MG63 (cell line): ENCODE measurements at regions not wholly inside any gene's neighbourhood (a gene's known extent, or its start where the extent isn't known, plus 50 kb on each side); places are given as distances from the start of the nearest gene placed in this dataset.
"Not testable (repeated sequence)": the region's sequence is repeated elsewhere in the genome, so short reads cannot be mapped to it uniquely, and the experiment has no call there.

ENCODE experiments used
- DNase-seq: peaks from one replicate; pipeline ENCODE4 v3.0.0-alpha.2; 2020
- H3K27me3 ChIP-seq: fragments of 250-450 bp; sonication (Bioruptor Pico); 2 replicates; pipeline ENCODE4 v1.5.1; 2020; ENCODE audit warnings: mild to moderate bottlenecking, moderate library complexity
- H3K36me3 ChIP-seq: fragments of 250-450 bp; sonication (Bioruptor Pico); 2 replicates; pipeline ENCODE4 v1.5.1; 2020; ENCODE audit warnings: mild to moderate bottlenecking, moderate library complexity
- H3K4me3 ChIP-seq: fragments of 250-450 bp; sonication (Bioruptor Pico); 2 replicates; pipeline ENCODE4 v1.5.1; 2020; ENCODE audit warnings: mild to moderate bottlenecking, moderate library complexity
- H3K9me3 ChIP-seq: fragments of 250-450 bp; sonication (Bioruptor Pico); 2 replicates; pipeline ENCODE4 v1.5.1; 2020; ENCODE audit warnings: mild to moderate bottlenecking, moderate library complexity

DNA sequence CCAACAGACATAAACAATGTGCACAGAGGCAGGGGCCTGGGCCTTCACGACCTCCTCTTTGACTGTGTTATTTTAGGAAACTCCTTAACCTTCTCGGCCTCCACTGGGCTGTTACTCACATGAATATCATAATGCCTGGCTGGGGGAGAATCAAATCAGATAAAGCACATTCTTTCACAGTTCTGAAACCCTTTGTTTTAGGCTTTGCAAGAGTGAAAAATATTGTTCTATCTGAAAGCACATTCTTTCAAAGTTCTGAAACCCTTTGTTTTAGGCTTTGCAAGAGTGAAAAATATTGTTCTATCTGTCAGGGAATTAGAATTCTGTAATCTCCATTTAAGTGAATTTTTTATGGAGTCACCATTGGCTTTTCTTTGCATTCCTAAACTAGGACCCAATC, 50.7 kb upstream of the SYNDIG1 start:
- no peak overlapping the region for H3K4me3 ChIP-seq
- DNase-seq: no peak

DNA sequence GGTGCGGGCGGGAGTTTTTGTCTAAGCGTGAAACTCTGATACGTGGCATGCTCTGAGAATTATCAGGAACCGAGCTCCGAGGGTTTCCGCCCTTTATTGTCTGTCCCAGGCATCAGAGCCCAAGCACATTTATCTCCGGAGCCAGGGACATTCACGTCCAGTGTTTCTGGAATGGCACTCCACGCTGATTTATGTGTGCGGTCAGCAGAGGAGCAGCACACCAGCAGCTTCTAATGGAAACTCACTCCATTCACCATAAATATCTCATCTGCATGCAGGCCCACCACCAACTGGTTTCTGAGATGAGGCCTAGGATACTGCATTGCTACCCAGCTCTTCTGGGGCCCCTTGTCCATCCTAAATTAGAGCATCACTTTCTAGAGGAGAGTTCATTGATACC, 51.9 kb upstream of the SYNDIG1 start:
- DNase-seq: no peak
- no peak overlapping the region for H3K4me3 ChIP-seq
- H3K9me3 ChIP-seq: no peaks in the 10 kb centered on the region
- H3K36me3 ChIP-seq: no peaks in the 10 kb centered on the region
- no peaks in the 10 kb centered on the region for H3K27me3 ChIP-seq

More for the DNA sequence above, 50.7 kb upstream of the SYNDIG1 start:
- Histone ChIP-seq H3K36me3 (no peaks in the 10 kb centered on the region), H3K27me3 (no peaks in the 10 kb centered on the region), H3K9me3 (no peaks in the 10 kb centered on the region)

DNA sequence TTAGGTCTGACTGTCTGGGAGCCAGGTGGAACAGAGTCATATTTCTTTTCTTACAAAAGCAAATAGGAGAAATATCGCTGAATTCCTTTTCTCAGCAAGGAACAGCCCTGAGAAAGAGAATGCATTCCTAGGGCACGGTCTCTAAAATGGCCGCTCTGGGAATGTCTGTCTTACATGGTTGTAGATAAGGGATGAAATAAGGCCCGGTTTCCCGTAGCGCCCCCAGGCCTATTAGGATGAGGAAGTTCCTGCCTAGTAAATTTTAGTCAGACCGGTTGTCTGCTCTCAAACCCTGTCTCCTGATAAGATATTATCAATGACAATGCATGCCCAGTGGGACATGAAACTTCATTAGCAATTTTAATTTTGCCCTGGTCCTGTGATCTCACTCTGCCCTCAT, 54.0 kb upstream of the SYNDIG1 start:
- not testable (repeated sequence) for H3K36me3 ChIP-seq, H3K9me3 ChIP-seq, H3K27me3 ChIP-seq, H3K4me3 ChIP-seq, DNase-seq

GRCh38 chr20:24411834-24412216, 57.6 kb upstream of the SYNDIG1 start:
- no peaks in the 10 kb centered on the region for H3K9me3 ChIP-seq
- no peaks in the 10 kb centered on the region for H3K27me3 ChIP-seq
- H3K4me3 ChIP-seq: no peak overlapping the region
- no peaks in the 10 kb centered on the region for H3K36me3 ChIP-seq
- DNase-seq: no peak

GRCh38 chr20:24411003-24411833, 58.2 kb upstream of the SYNDIG1 start:
- H3K4me3 ChIP-seq: no peak overlapping the region
- no peaks in the 10 kb centered on the region for H3K9me3 ChIP-seq
- no peak for DNase-seq
- no peaks in the 10 kb centered on the region for H3K27me3 ChIP-seq
- no peaks in the 10 kb centered on the region for H3K36me3 ChIP-seq

DNA sequence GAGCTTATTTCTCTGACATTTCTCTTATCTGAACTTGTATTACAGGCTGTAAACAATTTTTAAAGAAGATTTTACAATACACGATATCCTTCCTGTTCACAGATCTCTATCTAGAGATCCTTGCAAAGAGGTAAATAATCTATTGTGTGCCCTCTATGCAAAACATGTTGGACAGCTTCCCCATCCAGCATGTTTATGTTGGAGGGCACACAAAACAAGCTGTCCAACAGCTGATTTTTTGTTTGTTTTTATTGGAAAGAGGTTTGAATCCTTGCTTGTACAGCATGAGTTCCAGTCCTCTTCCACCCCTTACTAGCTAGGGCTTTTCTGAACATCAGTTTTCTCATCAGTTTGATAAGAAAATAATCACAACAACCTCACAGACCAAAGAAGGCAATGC, 62.3 kb upstream of the SYNDIG1 start:
- no peak for DNase-seq
- H3K36me3 ChIP-seq: no peaks in the 10 kb centered on the region
- no peaks in the 10 kb centered on the region for H3K27me3 ChIP-seq
- no peak overlapping the region for H3K4me3 ChIP-seq
- no peaks in the 10 kb centered on the region for H3K9me3 ChIP-seq

DNA sequence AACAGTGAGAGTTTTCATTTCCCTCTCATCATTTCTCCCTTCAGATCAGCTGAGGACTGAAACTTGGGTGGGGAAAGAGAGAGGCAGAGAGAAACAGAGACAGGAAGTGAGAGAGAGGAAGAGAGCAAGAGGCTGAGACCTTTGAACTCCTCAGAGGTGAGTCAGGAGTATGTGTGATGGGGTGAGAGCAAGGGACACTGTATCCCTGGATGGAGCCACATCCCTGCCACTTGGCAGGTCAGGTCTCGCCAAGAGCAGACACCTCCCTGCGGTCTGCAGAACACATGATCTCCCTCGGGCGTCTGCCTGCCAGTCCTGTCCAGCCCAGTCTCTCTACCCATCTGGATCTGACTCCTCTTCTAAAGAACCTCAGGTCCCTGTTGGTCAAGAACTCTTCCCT, 62.7 kb upstream of the SYNDIG1 start:
- Histone ChIP-seq H3K9me3 (no peaks in the 10 kb centered on the region), H3K36me3 (no peaks in the 10 kb centered on the region), H3K4me3 (no peak overlapping the region), H3K27me3 (no peaks in the 10 kb centered on the region)
- no peak for DNase-seq

GRCh38 chr20:24406251-24406650, 63.2 kb upstream of the SYNDIG1 start:
- Histone ChIP-seq H3K27me3 (no peaks in the 10 kb centered on the region), H3K4me3 (no peak overlapping the region), H3K9me3 (no peaks in the 10 kb centered on the region), H3K36me3 (no peaks in the 10 kb centered on the region)
- no peak for DNase-seq

GRCh38 chr20:24405810-24406209, 63.6 kb upstream of the SYNDIG1 start:
- Histone ChIP-seq H3K4me3 (no peak overlapping the region), H3K9me3 (no peaks in the 10 kb centered on the region), H3K36me3 (no peaks in the 10 kb centered on the region), H3K27me3 (no peaks in the 10 kb centered on the region)
- no peak for DNase-seq

DNA sequence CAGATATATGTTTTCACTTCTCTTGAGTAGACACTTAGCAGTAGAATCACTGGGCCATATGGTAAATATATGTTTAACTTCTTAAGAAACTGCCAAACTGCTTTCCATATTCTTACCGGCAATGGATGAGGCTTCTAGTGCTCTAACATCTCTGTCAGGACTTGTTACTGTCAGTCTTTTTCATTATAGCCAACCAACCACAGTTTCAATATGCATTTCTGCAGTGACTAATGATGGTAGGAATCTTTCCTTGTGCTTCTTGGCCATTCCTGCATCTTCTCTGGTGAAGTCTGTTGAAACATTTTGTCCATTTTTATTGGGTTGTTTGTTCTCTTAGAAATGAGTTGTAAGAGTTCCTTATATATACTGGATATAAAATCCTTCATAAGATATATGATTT, 66.0 kb upstream of the SYNDIG1 start:
- Histone ChIP-seq H3K9me3 (no peaks in the 10 kb centered on the region), H3K27me3 (no peaks in the 10 kb centered on the region), H3K36me3 (no peaks in the 10 kb centered on the region), H3K4me3 (no peak overlapping the region)
- DNase-seq: no peak

- Histone ChIP-seq H3K4me3 (no peak overlapping the region), H3K36me3 (no peaks in the 10 kb centered on the region), H3K9me3 (no peaks in the 10 kb centered on the region), H3K27me3 (no peaks in the 10 kb centered on the region)
- no peak for DNase-seq
These were observed 67.2 kb upstream of the SYNDIG1 start for GRCh38 chr20:24402188-24402587.

- H3K27me3 ChIP-seq: no peaks in the 10 kb centered on the region
- no peaks in the 10 kb centered on the region for H3K36me3 ChIP-seq
- no peak for DNase-seq
- no peaks in the 10 kb centered on the region for H3K9me3 ChIP-seq
- H3K4me3 ChIP-seq: no peak overlapping the region
These were observed 74.3 kb upstream of the SYNDIG1 start for GRCh38 chr20:24395151-24395550.

GRCh38 chr20:24393903-24394302, 75.5 kb upstream of the SYNDIG1 start:
- no peaks in the 10 kb centered on the region for H3K27me3 ChIP-seq
- no peaks in the 10 kb centered on the region for H3K36me3 ChIP-seq
- DNase-seq: no peak

DNA sequence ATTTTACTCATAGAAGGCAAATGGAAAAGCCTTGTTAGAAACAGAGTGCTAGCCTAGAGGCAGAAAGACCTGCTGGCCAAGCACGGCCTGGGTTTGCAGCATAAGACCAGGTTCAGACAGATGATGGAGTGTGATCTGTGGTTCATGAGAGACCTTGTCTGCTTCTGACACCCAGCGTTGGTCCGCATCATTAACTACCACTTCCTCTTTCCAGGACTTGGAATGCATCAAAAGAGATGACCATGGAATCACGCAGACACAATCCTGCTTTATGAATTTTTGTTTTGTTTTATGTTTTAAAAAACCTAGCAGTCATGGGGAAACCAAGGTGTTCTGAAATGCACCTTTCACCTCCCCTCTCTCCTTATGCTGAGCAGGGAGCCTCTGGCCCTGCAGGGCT, 76.8 kb upstream of the SYNDIG1 start:
- no peak overlapping the region for H3K4me3 ChIP-seq
- no peaks in the 10 kb centered on the region for H3K36me3 ChIP-seq
- H3K27me3 ChIP-seq: no peaks in the 10 kb centered on the region
- DNase-seq: no peak
- no peaks in the 10 kb centered on the region for H3K9me3 ChIP-seq

More at GRCh38 chr20:24393903-24394302, 75.5 kb upstream of the SYNDIG1 start:
- no peaks in the 10 kb centered on the region for H3K9me3 ChIP-seq
- H3K4me3 ChIP-seq: no peak overlapping the region

GRCh38 chr20:24389686-24390085, 79.7 kb upstream of the SYNDIG1 start:
- Histone ChIP-seq H3K4me3 (no peak overlapping the region), H3K9me3 (no peaks in the 10 kb centered on the region), H3K27me3 (no peaks in the 10 kb centered on the region), H3K36me3 (no peaks in the 10 kb centered on the region)
- no peak for DNase-seq

- Histone ChIP-seq H3K4me3 (no peak overlapping the region), H3K9me3 (no peaks in the 10 kb centered on the region), H3K27me3 (no peaks in the 10 kb centered on the region), H3K36me3 (no peaks in the 10 kb centered on the region)
- no peak for DNase-seq
These were observed 80.5 kb upstream of the SYNDIG1 start for GRCh38 chr20:24388828-24389380.

DNA sequence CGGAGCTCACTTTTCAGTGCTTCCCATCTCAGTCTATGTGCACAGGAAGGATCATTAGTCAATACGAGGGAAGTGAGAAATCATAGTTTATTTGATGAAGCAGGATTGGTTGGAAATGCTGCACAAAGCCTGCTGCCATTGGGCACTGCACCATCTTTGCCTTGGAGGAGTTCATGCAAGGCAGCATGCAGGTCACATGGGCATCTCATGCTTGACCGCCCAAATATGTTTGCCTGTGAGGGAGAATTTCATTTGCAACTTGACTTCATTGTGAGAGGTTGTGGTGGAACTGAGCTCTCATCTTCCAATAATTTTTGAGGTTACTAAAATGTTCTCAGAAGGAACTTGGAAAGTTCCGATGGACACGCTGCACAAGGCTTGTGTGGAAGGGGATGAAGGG, 83.9 kb upstream of the SYNDIG1 start:
- H3K4me3 ChIP-seq: no peak overlapping the region
- no peaks in the 10 kb centered on the region for H3K27me3 ChIP-seq
- no peaks in the 10 kb centered on the region for H3K9me3 ChIP-seq
- no peaks in the 10 kb centered on the region for H3K36me3 ChIP-seq
- DNase-seq: no peak

- no peak for DNase-seq
- no peaks in the 10 kb centered on the region for H3K9me3 ChIP-seq
- H3K36me3 ChIP-seq: no peaks in the 10 kb centered on the region
- no peak overlapping the region for H3K4me3 ChIP-seq
- no peaks in the 10 kb centered on the region for H3K27me3 ChIP-seq
These were observed 84.6 kb upstream of the SYNDIG1 start for GRCh38 chr20:24384865-24385264.
